ENCODE measurements at regions not wholly inside any gene's neighbourhood (a gene's known extent, or its start where the extent isn't known, plus 50 kb on each side); places are given as distances from the start of the nearest gene placed in this dataset.

DNA sequence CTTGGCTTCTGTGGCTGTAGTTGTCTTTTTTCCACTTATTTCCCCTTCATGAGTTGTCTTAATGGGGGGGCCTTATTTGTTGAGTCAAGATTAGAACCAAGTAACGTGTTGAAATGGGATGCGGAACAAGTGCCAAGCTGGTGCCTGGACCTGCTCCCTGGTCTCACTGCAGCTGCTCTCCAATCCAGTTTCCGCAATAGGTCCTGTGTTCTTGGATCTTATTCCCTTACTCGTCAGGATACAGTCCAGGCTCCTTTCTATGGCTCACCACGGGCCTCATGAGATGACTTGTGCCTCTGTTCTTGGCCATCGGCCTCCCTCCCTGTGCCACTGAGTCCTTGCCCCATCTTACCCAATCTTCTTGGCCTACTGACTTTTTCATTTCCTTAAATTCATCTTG, 159.6 kb upstream of the CADM1 start:
- TF ChIP-seq CREB1 (IDR thresholded peaks at IDR 0.05; ENCODE audit: low read depth) (no peak), RAD21 (IDR thresholded peaks at IDR 0.05; ENCODE audit: low read depth) (no peak), ZBTB7A (IDR thresholded peaks at IDR 0.05; ENCODE audit: low read depth) (no peak), REST (IDR thresholded peaks at IDR 0.05; ENCODE audit: low read depth) (no peak), EGR1 (IDR thresholded peaks at IDR 0.05) (no peak), TCF12 (IDR thresholded peaks at IDR 0.05; ENCODE audit: low read depth) (no peak), EP300 (IDR thresholded peaks at IDR 0.05; ENCODE audit: borderline replicate concordance) (no peak), TEAD4 (IDR thresholded peaks at IDR 0.05) (no peak), YY1 (IDR thresholded peaks at IDR 0.05; ENCODE audit: low read depth) (no peak), TAF1 (IDR thresholded peaks at IDR 0.05; ENCODE audit: low read depth) (no peak), FOXM1 (IDR thresholded peaks at IDR 0.05; ENCODE audit: borderline replicate concordance, low read depth) (no peak)
- TF ChIP-seq, protein P1, sequence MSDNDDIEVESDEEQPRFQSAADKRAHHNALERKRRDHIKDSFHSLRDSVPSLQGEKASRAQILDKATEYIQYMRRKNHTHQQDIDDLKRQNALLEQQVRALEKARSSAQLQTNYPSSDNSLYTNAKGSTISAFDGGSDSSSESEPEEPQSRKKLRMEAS (IDR thresholded peaks at IDR 0.05): no peak
- TF ChIP-seq, protein P2, sequence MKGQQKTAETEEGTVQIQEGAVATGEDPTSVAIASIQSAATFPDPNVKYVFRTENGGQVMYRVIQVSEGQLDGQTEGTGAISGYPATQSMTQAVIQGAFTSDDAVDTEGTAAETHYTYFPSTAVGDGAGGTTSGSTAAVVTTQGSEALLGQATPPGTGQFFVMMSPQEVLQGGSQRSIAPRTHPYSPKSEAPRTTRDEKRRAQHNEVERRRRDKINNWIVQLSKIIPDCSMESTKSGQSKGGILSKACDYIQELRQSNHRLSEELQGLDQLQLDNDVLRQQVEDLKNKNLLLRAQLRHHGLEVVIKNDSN (IDR thresholded peaks at IDR 0.05): no peak

DNA sequence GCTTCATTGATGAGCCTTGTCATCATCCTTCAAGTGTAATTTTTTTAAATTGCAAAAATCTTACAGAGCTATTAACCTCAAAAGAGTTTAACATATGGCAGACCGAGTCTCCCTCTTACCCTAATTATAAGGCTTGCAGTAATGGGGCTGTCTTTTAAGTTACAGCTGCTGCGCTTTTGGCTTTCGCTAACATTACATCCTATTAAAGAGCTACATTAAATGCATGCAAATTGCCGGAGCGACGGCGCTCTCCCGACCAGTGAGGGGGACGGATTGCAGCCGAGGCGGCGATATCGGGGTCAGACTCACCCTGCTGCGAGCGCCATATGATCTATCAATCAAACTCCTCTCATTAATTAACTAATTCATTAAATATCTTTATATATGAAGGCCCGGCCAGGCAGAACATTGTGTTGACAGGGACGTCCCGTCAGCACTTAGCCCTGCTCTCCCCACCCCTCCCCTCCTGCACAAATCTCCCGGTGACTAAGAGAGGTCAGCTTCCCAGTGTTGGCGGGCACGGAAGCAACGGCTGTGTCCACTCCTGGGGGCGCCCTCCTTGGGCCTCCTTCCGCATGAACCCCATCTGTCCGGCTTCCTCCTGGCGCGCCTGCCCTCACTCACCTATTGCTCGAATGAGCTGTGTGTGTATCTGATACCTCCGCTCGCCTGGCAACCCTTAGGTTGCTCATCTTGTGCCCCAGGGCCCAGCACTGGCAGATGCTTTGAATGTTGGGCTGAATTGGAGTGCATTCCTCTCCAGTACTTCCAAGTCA, 156.0 kb upstream of the CADM1 start:
- TF ChIP-seq TEAD4 (IDR thresholded peaks at IDR 0.05) (no peak), TCF12 (IDR thresholded peaks at IDR 0.05; ENCODE audit: low read depth) (no peak), EGR1 (IDR thresholded peaks at IDR 0.05) (no peak), REST (IDR thresholded peaks at IDR 0.05; ENCODE audit: low read depth) (no peak), YY1 (IDR thresholded peaks at IDR 0.05; ENCODE audit: low read depth) (no peak), ZBTB7A (IDR thresholded peaks at IDR 0.05; ENCODE audit: low read depth) (no peak), RAD21 (IDR thresholded peaks at IDR 0.05; ENCODE audit: low read depth) (no peak), NFIC (IDR thresholded peaks at IDR 0.05) (no peak)
- TF ChIP-seq, protein P2 (IDR thresholded peaks at IDR 0.05): no peak

DNA sequence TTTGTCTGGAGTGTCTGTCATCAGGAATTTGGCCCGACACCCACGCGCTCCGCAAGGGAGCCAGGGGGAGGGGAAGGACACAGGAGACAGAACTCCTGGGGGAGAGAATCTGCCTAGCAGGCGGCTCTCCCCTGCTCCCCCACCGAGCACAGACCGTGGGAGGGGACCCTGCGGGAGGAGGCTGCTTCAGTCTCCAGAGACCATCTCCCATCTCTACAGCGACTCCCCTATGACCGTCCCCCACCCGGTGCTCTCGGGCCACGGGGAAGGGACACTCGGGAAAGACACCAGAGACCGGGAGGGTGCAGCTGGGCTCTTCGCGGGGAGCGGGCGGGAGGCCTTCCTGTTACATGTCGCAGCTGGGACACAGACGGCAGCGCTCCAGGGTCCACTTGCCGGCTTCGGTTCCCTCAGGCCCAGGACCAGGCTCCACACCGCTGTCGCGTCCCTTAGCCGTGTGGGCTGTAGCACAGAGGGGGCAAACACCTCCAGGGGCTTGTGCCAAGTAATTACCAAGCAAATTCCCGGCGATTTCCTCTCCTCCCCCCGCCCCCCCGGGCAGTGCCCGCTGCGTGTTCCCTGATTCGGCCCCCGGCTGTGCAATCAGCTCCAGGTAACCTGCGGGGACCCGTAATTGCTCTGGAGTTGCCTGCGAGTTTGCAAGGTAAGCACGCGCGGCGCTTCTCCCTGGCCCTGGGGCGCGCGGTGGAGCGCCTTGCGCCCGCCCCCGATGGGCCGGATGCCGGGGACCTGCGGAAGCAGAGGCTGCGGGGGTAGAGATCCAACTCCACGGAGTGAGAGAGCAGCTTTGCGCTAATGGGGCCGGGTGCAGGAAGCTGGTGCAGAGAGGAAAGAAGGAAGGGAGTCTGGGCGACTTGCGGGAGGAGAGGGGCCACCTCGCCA, 155.1 kb upstream of the CADM1 start:
- TF ChIP-seq TEAD4 (IDR thresholded peaks at IDR 0.05): no peak
- no peak for TF ChIP-seq REST (IDR thresholded peaks at IDR 0.05; ENCODE audit: low read depth)
- no peak for TF ChIP-seq TAF1 (IDR thresholded peaks at IDR 0.05; ENCODE audit: low read depth)
- TF ChIP-seq CREB1 (IDR thresholded peaks at IDR 0.05; ENCODE audit: low read depth): no peak

DNA sequence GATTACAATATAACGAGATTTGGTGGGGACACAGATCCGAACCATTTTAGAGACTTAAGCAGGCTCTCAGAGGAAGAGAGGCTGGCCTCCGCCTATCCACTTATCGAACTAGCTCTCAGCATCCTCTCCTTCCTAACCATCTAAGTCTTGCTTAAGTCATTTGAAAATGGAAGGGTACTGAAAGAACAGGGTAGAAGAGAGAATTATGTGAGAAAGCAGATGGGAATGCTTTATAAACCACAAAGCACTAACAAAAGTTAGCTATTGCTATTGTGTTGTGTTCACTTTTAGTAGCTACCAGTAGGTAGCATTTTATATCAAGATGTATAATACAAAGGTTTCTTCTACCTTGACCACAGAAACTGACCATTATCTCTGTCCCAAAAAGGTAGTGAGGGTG, 153.4 kb upstream of the CADM1 start:
- TF ChIP-seq REST (IDR thresholded peaks at IDR 0.05; ENCODE audit: low read depth) (no peak), NFIC (IDR thresholded peaks at IDR 0.05) (no peak), CEBPB (IDR thresholded peaks at IDR 0.05) (no peak)

All from Ishikawa (cell line).